Lower lobe of right lung (tissue), 2 donors: ENCODE measurements at regions not wholly inside any gene's neighbourhood (a gene's known extent, or its start where the extent isn't known, plus 50 kb on each side); places are given as distances from the start of the nearest gene placed in this dataset.
A peak's percentile ranks its signal among the peaks of the same experiment; 100 is the strongest.

Experiments used
- ATAC-seq, 2 donors: fragments of 200-7000 bp; cut with Tn5 transposase; one replicate each; pipeline ENCODE4 v1.9.1; 2020 to 2022; ENCODE audit warnings: mild to moderate bottlenecking in 2 of 2, moderate library complexity in 2 of 2
- DNase-seq: peaks from one replicate; pipeline ENCODE4 v3.0.0-alpha.2; 2020
- H3K27ac ChIP-seq: fragments of 200-600 bp; one replicate; pipeline ENCODE4 v1.8.0; 2022
- H3K27me3 ChIP-seq: fragments of 200-600 bp; one replicate; pipeline ENCODE4 v1.8.0; 2022; ENCODE audit warnings: low read depth
- H3K36me3 ChIP-seq: fragments of 200-600 bp; one replicate; pipeline ENCODE4 v1.8.0; 2022; ENCODE audit warnings: mild to moderate bottlenecking
- H3K4me1 ChIP-seq: fragments of 200-600 bp; one replicate; pipeline ENCODE4 v1.8.0; 2022
- H3K4me3 ChIP-seq: fragments of 200-600 bp; one replicate; pipeline ENCODE4 v1.8.0; 2022; ENCODE audit warnings: mild to moderate bottlenecking
- H3K9me3 ChIP-seq: fragments of 200-600 bp; one replicate; pipeline ENCODE4 v1.8.0; 2022
- CTCF ChIP-seq: fragments of 200-600 bp; IDR thresholded peaks from one replicate; pipeline ENCODE4 v1.8.0; 2022; ENCODE audit warnings: antibody characterized with exemption, mild to moderate bottlenecking
- intact Hi-C: fragments of 100-400 bp; cut with DNase I; formaldehyde crosslinking; loops from one replicate; pipeline ENCODE4 v1.11.0; 2022
- donor health status: DM: no; HTN: yes; CAD: no; lungs with severe emphysema.

GRCh38 chr2:228334180-228334579, 152.7 kb upstream of the SPHKAP start:
- H3K27me3 ChIP-seq, result no peaks in the 10 kb centered on the region
- TF ChIP-seq CTCF, result no peak
- H3K4me1 ChIP-seq, result no peaks in the 10 kb centered on the region
- H3K4me3 ChIP-seq, result no peak overlapping the region
- no peak overlapping the region for H3K27ac ChIP-seq
- intact Hi-C loops, result no loop called here
- no peaks in the 10 kb centered on the region for H3K9me3 ChIP-seq
- DNase-seq (no peak), ATAC-seq (no peak)
- no peaks in the 10 kb centered on the region for H3K36me3 ChIP-seq

DNA sequence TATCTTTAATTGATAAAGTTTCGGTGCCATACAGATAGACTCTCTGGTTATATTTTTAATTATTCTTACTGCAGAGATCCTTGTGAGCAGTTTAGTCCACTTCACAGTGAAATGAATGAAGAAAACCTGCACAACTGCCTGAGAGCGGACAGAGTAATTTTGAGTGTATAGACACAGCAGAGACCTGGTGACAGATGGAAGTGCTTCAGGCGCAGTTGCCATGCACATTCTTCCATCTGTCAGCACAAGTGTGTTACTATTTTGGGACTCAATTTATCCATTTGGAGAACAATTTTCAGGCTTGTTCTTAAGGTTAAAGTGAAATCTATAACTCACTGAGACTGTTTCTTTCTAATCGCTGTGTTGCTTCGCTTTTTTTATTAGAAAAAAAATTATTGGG, 147.8 kb upstream of the SPHKAP start:
- Histone ChIP-seq H3K9me3 (no peaks in the 10 kb centered on the region), H3K27ac (no peak overlapping the region), H3K4me1 (no peaks in the 10 kb centered on the region), H3K27me3 (no peaks in the 10 kb centered on the region), H3K36me3 (no peaks in the 10 kb centered on the region), H3K4me3 (no peak overlapping the region)
- intact Hi-C loops, result no loop called here
- no peak for ATAC-seq
- DNase-seq, result no peak
- TF ChIP-seq CTCF, result no peak

DNA sequence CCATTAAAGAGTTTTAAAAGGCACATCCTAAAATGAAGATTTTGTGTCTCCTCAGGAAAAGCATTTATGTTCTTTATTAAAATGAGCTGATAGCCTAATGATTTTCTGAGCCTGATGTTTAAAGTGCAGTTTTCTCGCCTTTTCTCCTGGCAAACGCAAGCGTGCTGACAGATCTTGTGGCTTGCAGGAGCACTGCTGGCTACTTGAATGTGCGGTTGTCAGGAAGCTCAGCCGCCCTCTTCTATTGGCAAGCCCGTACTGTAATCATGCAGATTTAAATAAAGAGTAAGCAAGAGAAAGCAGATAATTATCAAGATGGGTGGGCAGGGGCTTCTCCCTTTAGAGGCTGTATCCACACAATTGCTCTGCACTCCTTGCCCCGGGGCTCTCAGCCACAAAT, 139.5 kb upstream of the SPHKAP start:
- TF ChIP-seq CTCF, result no peak
- H3K27ac ChIP-seq, result no peak overlapping the region
- H3K4me1 ChIP-seq, result no peaks in the 10 kb centered on the region
- no peaks in the 10 kb centered on the region for H3K27me3 ChIP-seq
- intact Hi-C loops, result no loop called here
- H3K4me3 ChIP-seq, result no peak overlapping the region
- no peaks in the 10 kb centered on the region for H3K36me3 ChIP-seq
- ATAC-seq (no peak), DNase-seq (no peak)
- no peaks in the 10 kb centered on the region for H3K9me3 ChIP-seq

GRCh38 chr2:228318218-228318617, 136.7 kb upstream of the SPHKAP start:
- intact Hi-C loops, result no loop called here
- Histone ChIP-seq H3K27ac (no peak overlapping the region), H3K27me3 (no peaks in the 10 kb centered on the region), H3K36me3 (no peaks in the 10 kb centered on the region), H3K9me3 (no peaks in the 10 kb centered on the region), H3K4me1 (no peaks in the 10 kb centered on the region), H3K4me3 (no peak overlapping the region)
- peak; percentile 23 for TF ChIP-seq CTCF
- DNase-seq (no peak), ATAC-seq (peak in 1 of 2 donors; percentile 32)

- H3K36me3 ChIP-seq, result no peaks in the 10 kb centered on the region
- TF ChIP-seq CTCF, result no peak
- no peaks in the 10 kb centered on the region for H3K9me3 ChIP-seq
- no peak overlapping the region for H3K27ac ChIP-seq
- intact Hi-C loops, result no loop called here
- H3K4me3 ChIP-seq, result no peak overlapping the region
- no peaks in the 10 kb centered on the region for H3K4me1 ChIP-seq
- no peaks in the 10 kb centered on the region for H3K27me3 ChIP-seq
- no peak for ATAC-seq
- DNase-seq, result no peak
Measured at GRCh38 chr2:228312172-228312571, 130.7 kb upstream of the SPHKAP start.

GRCh38 chr2:228303960-228304359, 122.5 kb upstream of the SPHKAP start:
- ATAC-seq, result no peak
- Histone ChIP-seq H3K36me3 (no peaks in the 10 kb centered on the region), H3K4me1 (no peaks in the 10 kb centered on the region), H3K9me3 (no peaks in the 10 kb centered on the region), H3K4me3 (no peak overlapping the region), H3K27ac (no peak overlapping the region), H3K27me3 (no peaks in the 10 kb centered on the region)
- no peak for TF ChIP-seq CTCF
- intact Hi-C loops, result no loop called here
- DNase-seq, result no peak
